IMR-90 (cell line): ENCODE measurements at regions not wholly inside any gene's neighbourhood (a gene's known extent, or its start where the extent isn't known, plus 50 kb on each side); places are given as distances from the start of the nearest gene placed in this dataset.

Experiments
- ATAC-seq: fragments of 200-7000 bp; cut with Tn5 transposase; 2 replicates; pipeline ENCODE4 v1.9.1; 2020; ENCODE audit warnings: low read depth, mild to moderate bottlenecking, moderate library complexity
- BruUV-seq: library from RNA; stranded (reverse); fragments of 400-500 nt; replicated peaks from 2 replicates; lab custom pipeline; 2021; lab: Mats Ljungman, UMichigan
- CTCF ChIA-PET: fragments of 300-600 bp; formaldehyde crosslinking; extraction: SDS; loops from one replicate; lab custom pipeline; 2021; ENCODE audit warnings: antibody characterized with exemption; lab: Yijun Ruan, JAX
- POLR2A ChIA-PET: fragments of 300-600 bp; sonication (Branson Sonifier 250); formaldehyde crosslinking; loops from one replicate; lab custom pipeline; 2022; ENCODE audit warnings: antibody characterized with exemption; ENCODE audit not compliant: unreplicated experiment; lab: Charles Lee
- DNase-seq: peaks from one replicate; pipeline ENCODE4 v3.0.0; 2013
- H2AFZ ChIP-seq: replicated peaks from 2 replicates; pipeline ENCODE3; 2013; ENCODE audit warnings: low read length, mild to moderate bottlenecking; ENCODE audit not compliant: poor library complexity
- H2AK5ac ChIP-seq: 2 replicates; pipeline ENCODE4 v1.6.1; 2013; ENCODE audit warnings: low read depth, low read length, inconsistent platforms
- H2AK9ac ChIP-seq: replicated peaks from 2 replicates; pipeline ENCODE3; 2013; ENCODE audit warnings: mild to moderate bottlenecking, low read depth, low read length, moderate library complexity; ENCODE audit not compliant: poor library complexity
- H2BK120ac ChIP-seq: 2 replicates; pipeline ENCODE4 v1.6.1; 2013; ENCODE audit warnings: low read depth, low read length, inconsistent platforms
- H2BK15ac ChIP-seq: 3 replicates; pipeline ENCODE4 v1.6.1; 2013; ENCODE audit warnings: low read depth, low read length, inconsistent platforms
- H2BK20ac ChIP-seq: 2 replicates; pipeline ENCODE4 v1.6.1; 2013; ENCODE audit warnings: low read depth, mild to moderate bottlenecking, inconsistent platforms, low read length, moderate library complexity
- H2BK5ac ChIP-seq: 2 replicates; pipeline ENCODE4 v1.6.1; 2013; ENCODE audit warnings: mild to moderate bottlenecking, low read depth, low read length, inconsistent platforms; ENCODE audit not compliant: poor library complexity, severe bottlenecking
- H3K14ac ChIP-seq: replicated peaks from 2 replicates; pipeline ENCODE4 v1.6.1; 2013; ENCODE audit warnings: low read depth, low read length, inconsistent platforms
- H3K18ac ChIP-seq: 2 replicates; pipeline ENCODE4 v1.6.1; 2013; ENCODE audit warnings: low read depth, low read length, control low read depth
- H3K23ac ChIP-seq: 2 replicates; pipeline ENCODE4 v1.6.1; 2013; ENCODE audit warnings: low read depth, low read length, inconsistent platforms
- H3K27ac ChIP-seq: 2 replicates; pipeline ENCODE4 v1.5.1; 2013; ENCODE audit warnings: mild to moderate bottlenecking, control low read depth, low read length; ENCODE audit not compliant: insufficient read depth
- H3K27me3 ChIP-seq: 2 replicates; pipeline ENCODE4 v1.6.1; 2013; ENCODE audit warnings: low read length; ENCODE audit not compliant: control insufficient read depth, insufficient read depth
- H3K36me3 ChIP-seq: 2 replicates; pipeline ENCODE4 v1.6.1; 2013; ENCODE audit warnings: low read length, mixed read lengths; ENCODE audit not compliant: control insufficient read depth, insufficient read depth
- H3K4ac ChIP-seq: 2 replicates; pipeline ENCODE4 v1.6.1; 2013; ENCODE audit warnings: low read depth, low read length, inconsistent platforms
- H3K4me1 ChIP-seq: 2 replicates; pipeline ENCODE4 v1.6.1; 2013; ENCODE audit warnings: low read length, mixed read lengths; ENCODE audit not compliant: control insufficient read depth, insufficient read depth
- H3K4me2 ChIP-seq: 2 replicates; pipeline ENCODE4 v1.6.1; 2013; ENCODE audit warnings: low read depth, mild to moderate bottlenecking, control low read depth, low read length, moderate library complexity
- H3K4me3 ChIP-seq: 2 replicates; pipeline ENCODE4 v1.5.1; 2013; ENCODE audit warnings: low read depth, mild to moderate bottlenecking, control low read depth, low read length, moderate library complexity; ENCODE audit not compliant: insufficient read depth
- H3K56ac ChIP-seq: 2 replicates; pipeline ENCODE4 v1.6.1; 2013; ENCODE audit warnings: low read length, inconsistent platforms; ENCODE audit not compliant: insufficient read depth; ENCODE audit errors: extremely low read depth
- H3K79me1 ChIP-seq, 2 experiments: 2 replicates each; pipeline ENCODE4 v1.6.1; 2013; ENCODE audit warnings: low read length in 2 of 2, inconsistent platforms in 1 of 2, low read depth in 1 of 2
- H3K9ac ChIP-seq: 2 replicates; pipeline ENCODE4 v1.6.1; 2013; ENCODE audit warnings: low read depth, low read length, control low read depth
- H3K9me1 ChIP-seq: 2 replicates; pipeline ENCODE4 v1.6.1; 2013; ENCODE audit warnings: low read length, inconsistent platforms; ENCODE audit not compliant: insufficient read depth
- H3K9me3 ChIP-seq: 2 replicates; pipeline ENCODE4 v1.6.1; 2013; ENCODE audit warnings: low read length; ENCODE audit not compliant: control insufficient read depth, insufficient read depth
- H4K20me1 ChIP-seq: 2 replicates; pipeline ENCODE4 v1.6.1; 2013; ENCODE audit warnings: low read length, inconsistent platforms; ENCODE audit not compliant: insufficient read depth
- H4K5ac ChIP-seq: 2 replicates; pipeline ENCODE4 v1.6.1; 2013; ENCODE audit warnings: mild to moderate bottlenecking, low read depth, low read length, control low read depth
- H4K8ac ChIP-seq, 2 experiments: 2 replicates each; pipeline ENCODE4 v1.6.1; 2013; ENCODE audit warnings: low read depth in 2 of 2, low read length in 2 of 2, control low read depth in 1 of 2, inconsistent platforms in 1 of 2
- H4K91ac ChIP-seq: 2 replicates; pipeline ENCODE4 v1.6.1; 2013; ENCODE audit warnings: low read depth, low read length, inconsistent platforms; ENCODE audit not compliant: insufficient read depth
- FOS ChIP-seq: fragments of 150-350 bp; IDR thresholded peaks from 2 replicates; pipeline ENCODE4 v1.6.1; 2016; ENCODE audit warnings: low read depth, low read length
- WGBS, 2 experiments: methylation state at CpG; one replicate each; pipeline versions ENCODE4 v1.1.5 to v1.1.7; 2013; ENCODE audit warnings: missing lambda C conversion rate in 2 of 2; ENCODE audit not compliant: insufficient read length in 1 of 2; ENCODE audit errors: extremely low coverage in 2 of 2; 5-methylcytosine and 5-hydroxymethylcytosine counted together
- dilution Hi-C: fragments of 300-500 bp; cut with HindIII; formaldehyde crosslinking; loops from one replicate; pipeline ENCODE4 v1.14.3; 2018; ENCODE audit warnings: low sequenced_read_pairs; ENCODE audit not compliant: unreplicated experiment
- in situ Hi-C: fragments of 300-500 bp; cut with MboI; formaldehyde crosslinking; loops from 3 replicates; pipeline ENCODE4 v1.14.3; 2019; ENCODE audit warnings: low sequenced_read_pairs, inconsistent platforms, mixed read lengths
- intact Hi-C: fragments of 100-400 bp; cut with micrococcal nuclease; formaldehyde crosslinking; loops from 2 replicates; pipeline ENCODE4 v1.10.0; 2022

- no peak overlapping the region for H3K9ac ChIP-seq
- no peaks in the 10 kb centered on the region for H3K36me3 ChIP-seq
- no peak overlapping the region for H3K18ac ChIP-seq
- no peak overlapping the region for H2BK5ac ChIP-seq
- in situ Hi-C loops (no loop called here), intact Hi-C loops (no loop called here), dilution Hi-C loops (no loop called here)
- no peak overlapping the region for H3K14ac ChIP-seq
- no peak overlapping the region for H2AK9ac ChIP-seq
- TF ChIP-seq FOS: no peak
- H3K4me1 ChIP-seq: no peaks in the 10 kb centered on the region
- no peak overlapping the region for H3K56ac ChIP-seq
- H4K91ac ChIP-seq: no peak overlapping the region
- no peak overlapping the region for H2BK15ac ChIP-seq
- no peak overlapping the region for H2AK5ac ChIP-seq
- no peak overlapping the region for H3K4me2 ChIP-seq
- H3K4me3 ChIP-seq: no peak overlapping the region
- no peak overlapping the region for H2AFZ ChIP-seq
- ChIA-PET POLR2A (no interaction called here), CTCF (no interaction called here)
- 0% methylated on average over 1 of the region's 2 CpGs; no CpG with 5 or more reads in 1 of the 2 experiments for WGBS, 2 experiments
- no peak for DNase-seq
- H2BK20ac ChIP-seq: no peak overlapping the region
- H4K5ac ChIP-seq: no peak overlapping the region
- H4K8ac ChIP-seq: no peak overlapping the region
- H3K79me1 ChIP-seq: no peaks in the 10 kb centered on the region
- no peaks in the 10 kb centered on the region for H3K9me1 ChIP-seq
- H3K23ac ChIP-seq: no peak overlapping the region
- H2BK120ac ChIP-seq: no peak overlapping the region
- H3K27me3 ChIP-seq: no peaks in the 10 kb centered on the region
- H3K4ac ChIP-seq: no peak overlapping the region
- no peak for ATAC-seq
- H4K20me1 ChIP-seq: no peaks in the 10 kb centered on the region
- H3K9me3 ChIP-seq: peaks cover 27% of the 10 kb centered on the region
- BruUV-seq: no TSS peak
- H3K27ac ChIP-seq: no peak overlapping the region
These were observed 698.9 kb downstream of the GALR1 start for GRCh38 chr18:77948567-77948966.
